PC-9 (cell line): ENCODE measurements at regions not wholly inside any gene's neighbourhood (a gene's known extent, or its start where the extent isn't known, plus 50 kb on each side); places are given as distances from the start of the nearest gene placed in this dataset.

ENCODE experiments used
- BruUV-seq: library from RNA; stranded (reverse); fragments of 400-500 nt; replicated peaks from 2 replicates; lab custom pipeline; 2021; lab: Mats Ljungman, UMichigan
- CTCF ChIA-PET: fragments of 300-600 bp; sonication (Branson Sonifier 250); formaldehyde crosslinking; loops from one replicate; lab custom pipeline; 2022; ENCODE audit warnings: antibody characterized with exemption; lab: Charles Lee
- POLR2A ChIA-PET: fragments of 300-600 bp; sonication (Branson Sonifier 250); formaldehyde crosslinking; loops from one replicate; lab custom pipeline; 2022; ENCODE audit warnings: antibody characterized with exemption; ENCODE audit not compliant: unreplicated experiment; lab: Charles Lee
- DNase-seq, 2 experiments: peaks; one replicate each; pipeline versions ENCODE4 v3.0.0 to v3.0.0-alpha.2; 2015 to 2022; ENCODE audit warnings: mixed read lengths in 1 of 2
- H2AFZ ChIP-seq: fragments of 200-600 bp; sonication (generic); 2 replicates; pipeline ENCODE4 v1.8.1; 2017; ENCODE audit warnings: antibody characterized with exemption
- H3F3A ChIP-seq: fragments of 200-600 bp; sonication (generic); 2 replicates; pipeline ENCODE4 v1.8.1; 2017; ENCODE audit warnings: antibody characterized with exemption, mild to moderate bottlenecking, low read depth; ENCODE audit not compliant: insufficient read depth
- H3K27ac ChIP-seq: fragments of 200-600 bp; sonication (generic); 2 replicates; pipeline ENCODE4 v1.6.1; 2016; ENCODE audit warnings: mixed run types
- H3K27me3 ChIP-seq: fragments of 200-600 bp; sonication (generic); 2 replicates; pipeline ENCODE4 v1.6.1; 2016; ENCODE audit warnings: low read depth, mixed run types; ENCODE audit not compliant: insufficient read depth
- H3K36me3 ChIP-seq: fragments of 200-600 bp; sonication (generic); 2 replicates; pipeline ENCODE4 v1.6.1; 2016; ENCODE audit warnings: low read depth, mixed run types
- H3K4me1 ChIP-seq: fragments of 200-600 bp; sonication (generic); replicated peaks from 2 replicates; pipeline ENCODE4 v1.6.1; 2016; ENCODE audit warnings: mixed run types; ENCODE audit not compliant: insufficient read depth
- H3K4me2 ChIP-seq: fragments of 200-600 bp; sonication (generic); 2 replicates; pipeline ENCODE4 v1.6.1; 2017; ENCODE audit warnings: mixed run types
- H3K4me3 ChIP-seq: fragments of 200-600 bp; sonication (generic); 2 replicates; pipeline ENCODE4 v1.6.1; 2016; ENCODE audit warnings: mixed run types
- H3K79me2 ChIP-seq: fragments of 200-600 bp; sonication (generic); 2 replicates; pipeline ENCODE4 v1.6.1; 2017; ENCODE audit warnings: low read depth, mixed run types
- H3K9me2 ChIP-seq: fragments of 200-600 bp; sonication (generic); 2 replicates; pipeline ENCODE4 v1.8.1; 2017; ENCODE audit warnings: mild to moderate bottlenecking; ENCODE audit not compliant: insufficient read depth
- H3K9me3 ChIP-seq: fragments of 200-600 bp; sonication (generic); 2 replicates; pipeline ENCODE4 v1.8.1; 2016; ENCODE audit warnings: low read depth; ENCODE audit not compliant: insufficient read depth
- H4K20me1 ChIP-seq: fragments of 200-600 bp; sonication (generic); 2 replicates; pipeline ENCODE4 v1.8.1; 2017; ENCODE audit not compliant: insufficient read depth
- EZH2 ChIP-seq: fragments of 200-600 bp; sonication (generic); IDR thresholded peaks from 2 replicates; pipeline ENCODE4 v1.8.0; 2017; ENCODE audit warnings: antibody characterized with exemption, low read depth
- intact Hi-C: fragments of 100-400 bp; cut with micrococcal nuclease; formaldehyde crosslinking; loops from one replicate; pipeline ENCODE4 v1.10.0; 2022; ENCODE audit not compliant: unreplicated experiment
- TF ChIP-seq, protein P1 (sequence below): fragments of 200-600 bp; sonication (generic); conservative IDR thresholded peaks from 2 replicates; pipeline ENCODE4 v1.6.1; 2017; ENCODE audit warnings: mixed run types, antibody characterized with exemption, mild to moderate bottlenecking, moderate library complexity

DNA sequence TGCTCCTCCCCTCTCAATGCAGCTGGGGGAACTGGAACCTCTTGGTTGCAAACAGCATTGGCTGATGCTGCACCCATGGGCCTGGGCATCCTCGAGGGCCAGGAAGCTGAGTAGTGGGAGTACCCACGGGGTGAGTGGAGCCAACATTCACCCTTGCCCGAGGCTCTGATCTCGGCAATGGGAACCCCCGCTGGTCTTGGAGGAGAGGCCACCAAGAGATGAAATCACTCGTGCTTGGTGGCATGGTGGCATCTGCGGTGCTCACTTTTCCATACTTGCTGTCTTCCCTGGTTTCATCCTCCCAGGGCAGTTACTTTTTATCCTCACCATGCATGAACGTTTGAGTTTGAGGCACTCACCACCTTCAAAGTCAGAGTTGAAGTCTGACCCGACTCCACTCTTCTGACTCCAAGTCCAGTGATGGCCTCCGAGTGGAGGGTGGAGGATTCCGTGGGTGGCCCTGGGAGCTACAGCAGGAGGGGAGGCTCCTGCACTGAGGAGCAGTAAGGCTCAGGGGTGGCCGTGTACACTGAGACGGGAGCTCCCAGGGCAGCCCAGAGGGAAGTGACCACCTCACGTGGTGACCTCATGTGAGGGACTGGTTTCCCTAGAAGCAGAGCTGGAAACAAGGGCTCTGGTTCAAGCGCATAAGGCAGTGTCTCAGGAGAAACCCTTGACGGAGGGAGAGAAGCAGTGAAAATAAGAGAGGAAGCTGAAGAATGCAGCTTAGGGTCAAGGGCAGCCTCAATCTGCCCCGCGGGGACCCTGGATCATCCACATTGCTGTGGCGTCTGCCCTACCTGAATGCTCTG is 349.1 kb downstream of the TCERG1L start:
- Histone ChIP-seq H3K36me3 (no peaks in the 10 kb centered on the region), H3F3A (no peaks in the 10 kb centered on the region), H2AFZ (no peak overlapping the region), H3K27ac (no peak overlapping the region), H4K20me1 (no peaks in the 10 kb centered on the region), H3K4me1 (no peaks in the 10 kb centered on the region), H3K4me3 (no peak overlapping the region), H3K79me2 (no peaks in the 10 kb centered on the region), H3K27me3 (peaks cover 35% of the 10 kb centered on the region), H3K4me2 (no peak overlapping the region), H3K9me2 (no peaks in the 10 kb centered on the region), H3K9me3 (no peaks in the 10 kb centered on the region)
- BruUV-seq = no TSS peak
- no peak for DNase-seq
- ChIA-PET POLR2A (no interaction called here), CTCF (no interaction called here)
- no peak for TF ChIP-seq EZH2
- TF ChIP-seq, protein P1, sequence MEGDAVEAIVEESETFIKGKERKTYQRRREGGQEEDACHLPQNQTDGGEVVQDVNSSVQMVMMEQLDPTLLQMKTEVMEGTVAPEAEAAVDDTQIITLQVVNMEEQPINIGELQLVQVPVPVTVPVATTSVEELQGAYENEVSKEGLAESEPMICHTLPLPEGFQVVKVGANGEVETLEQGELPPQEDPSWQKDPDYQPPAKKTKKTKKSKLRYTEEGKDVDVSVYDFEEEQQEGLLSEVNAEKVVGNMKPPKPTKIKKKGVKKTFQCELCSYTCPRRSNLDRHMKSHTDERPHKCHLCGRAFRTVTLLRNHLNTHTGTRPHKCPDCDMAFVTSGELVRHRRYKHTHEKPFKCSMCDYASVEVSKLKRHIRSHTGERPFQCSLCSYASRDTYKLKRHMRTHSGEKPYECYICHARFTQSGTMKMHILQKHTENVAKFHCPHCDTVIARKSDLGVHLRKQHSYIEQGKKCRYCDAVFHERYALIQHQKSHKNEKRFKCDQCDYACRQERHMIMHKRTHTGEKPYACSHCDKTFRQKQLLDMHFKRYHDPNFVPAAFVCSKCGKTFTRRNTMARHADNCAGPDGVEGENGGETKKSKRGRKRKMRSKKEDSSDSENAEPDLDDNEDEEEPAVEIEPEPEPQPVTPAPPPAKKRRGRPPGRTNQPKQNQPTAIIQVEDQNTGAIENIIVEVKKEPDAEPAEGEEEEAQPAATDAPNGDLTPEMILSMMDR = no peak
- intact Hi-C loops = no loop called here

DNA sequence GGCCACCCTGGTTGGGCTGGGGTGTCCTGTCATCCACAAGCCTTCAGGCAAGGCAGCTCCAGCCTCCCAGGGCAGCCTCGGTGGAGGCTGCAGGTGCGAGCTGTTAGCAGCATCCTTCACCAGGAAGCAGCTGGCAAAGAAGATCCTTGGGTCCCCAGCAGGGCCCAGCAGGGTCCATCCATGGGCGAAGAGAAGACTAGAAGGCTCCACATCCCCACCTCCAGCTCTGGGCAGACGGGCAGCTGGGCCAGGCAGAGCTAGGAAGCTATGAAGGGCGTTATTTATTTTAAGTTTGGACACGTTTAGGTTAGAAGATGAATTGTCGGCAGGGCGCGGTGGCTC is 348.5 kb downstream of the TCERG1L start:
- ChIA-PET CTCF (no interaction called here), POLR2A (no interaction called here)
- intact Hi-C loops = no loop called here
- no peaks in the 10 kb centered on the region for H3F3A ChIP-seq
- no peak for DNase-seq
- peaks cover 30% of the 10 kb centered on the region for H3K27me3 ChIP-seq
- no peak for TF ChIP-seq EZH2
- TF ChIP-seq, protein P1 = no peak
- no peak overlapping the region for H3K27ac ChIP-seq
- no TSS peak for BruUV-seq
- H3K4me1 ChIP-seq = no peaks in the 10 kb centered on the region
- no peaks in the 10 kb centered on the region for H3K9me3 ChIP-seq
- H3K9me2 ChIP-seq = no peaks in the 10 kb centered on the region
- no peaks in the 10 kb centered on the region for H3K36me3 ChIP-seq
- no peaks in the 10 kb centered on the region for H3K79me2 ChIP-seq
- no peak overlapping the region for H3K4me3 ChIP-seq
- no peak overlapping the region for H2AFZ ChIP-seq
- no peak overlapping the region for H3K4me2 ChIP-seq
- H4K20me1 ChIP-seq = no peaks in the 10 kb centered on the region

DNA sequence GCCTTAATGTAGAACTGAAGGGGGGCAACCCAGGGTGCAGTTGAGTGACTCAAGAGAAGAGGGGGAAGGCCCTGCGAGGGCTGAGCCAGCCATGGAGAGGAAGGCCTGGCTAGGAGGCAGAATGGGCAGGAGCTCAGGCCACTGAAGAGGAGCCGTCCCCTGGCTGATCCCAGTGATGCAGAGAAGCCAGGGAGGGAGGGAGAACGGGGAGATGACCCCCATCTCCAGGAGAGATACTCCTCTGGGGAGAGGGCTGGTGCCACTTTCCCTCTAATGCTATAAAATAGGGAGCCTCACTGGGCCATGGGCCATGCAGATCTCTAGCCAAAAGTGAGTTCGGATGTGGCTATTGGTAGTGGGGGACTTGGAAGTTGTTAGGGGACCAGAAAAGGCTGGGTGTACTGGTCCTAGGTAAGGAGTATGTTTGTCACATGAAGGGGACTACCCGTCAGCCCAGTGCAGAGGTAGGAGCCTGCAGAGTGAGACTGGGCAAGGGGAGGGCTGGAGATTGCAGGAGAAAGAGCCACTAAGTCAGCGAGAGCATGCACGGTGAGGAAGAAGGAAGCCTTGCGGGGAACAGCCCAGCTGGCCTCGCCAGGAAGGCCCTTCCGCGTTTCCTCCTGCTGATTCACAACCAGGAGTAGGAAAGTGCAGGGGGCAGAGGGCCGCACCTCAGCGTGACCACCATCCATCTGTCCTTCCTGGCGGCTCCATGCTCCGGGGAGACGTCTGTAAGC is 347.6 kb downstream of the TCERG1L start:
- Histone ChIP-seq H2AFZ (no peak overlapping the region), H3K4me1 (no peaks in the 10 kb centered on the region), H4K20me1 (no peaks in the 10 kb centered on the region), H3K4me3 (no peak overlapping the region), H3F3A (no peaks in the 10 kb centered on the region), H3K9me2 (no peaks in the 10 kb centered on the region), H3K79me2 (no peaks in the 10 kb centered on the region), H3K27me3 (peaks cover 25% of the 10 kb centered on the region), H3K27ac (no peak overlapping the region), H3K4me2 (no peak overlapping the region), H3K36me3 (no peaks in the 10 kb centered on the region), H3K9me3 (no peaks in the 10 kb centered on the region)
- no peak for DNase-seq
- ChIA-PET POLR2A (no interaction called here), CTCF (no interaction called here)
- no TSS peak for BruUV-seq
- no peak for TF ChIP-seq EZH2
- TF ChIP-seq, protein P1 = no peak
- intact Hi-C loops = no loop called here
